Progenitor cell of endocrine pancreas (in vitro differentiated cells): ENCODE measurements at regions not wholly inside any gene's neighbourhood (a gene's known extent, or its start where the extent isn't known, plus 50 kb on each side); places are given as distances from the start of the nearest gene placed in this dataset.

Experiments used
- DNase-seq: peaks from one replicate; pipeline ENCODE4 v3.0.0; 2021; ENCODE audit warnings: low spot score; ENCODE audit not compliant: unreplicated experiment
- H3K27ac Mint-ChIP-seq: 2 replicates; pipeline ENCODE4 v1.8.0; 2021; ENCODE audit warnings: mild to moderate bottlenecking, moderate library complexity, mixed read lengths
- H3K27me3 Mint-ChIP-seq: 2 replicates; pipeline ENCODE4 v1.8.0; 2021; ENCODE audit warnings: mixed read lengths
- H3K36me3 Mint-ChIP-seq: 2 replicates; pipeline ENCODE4 v1.8.0; 2022; ENCODE audit warnings: mixed read lengths; ENCODE audit not compliant: insufficient read depth
- H3K4me1 Mint-ChIP-seq: 2 replicates; pipeline ENCODE4 v1.8.0; 2021; ENCODE audit warnings: low read depth, mixed read lengths
- H3K4me3 Mint-ChIP-seq: 2 replicates; pipeline ENCODE4 v1.8.0; 2021; ENCODE audit warnings: low read depth, mild to moderate bottlenecking, moderate library complexity, mixed read lengths
- H3K9me3 Mint-ChIP-seq: 2 replicates; pipeline ENCODE4 v1.8.0; 2021; ENCODE audit warnings: low read depth, mixed read lengths
- TF ChIP-seq, protein P1 (sequence below): fragments of 200-600 bp; sonication (generic); IDR thresholded peaks from one replicate; pipeline ENCODE4 v1.5.0; 2021; ENCODE audit warnings: antibody characterized with exemption, mild to moderate bottlenecking; ENCODE audit not compliant: unreplicated experiment

DNA sequence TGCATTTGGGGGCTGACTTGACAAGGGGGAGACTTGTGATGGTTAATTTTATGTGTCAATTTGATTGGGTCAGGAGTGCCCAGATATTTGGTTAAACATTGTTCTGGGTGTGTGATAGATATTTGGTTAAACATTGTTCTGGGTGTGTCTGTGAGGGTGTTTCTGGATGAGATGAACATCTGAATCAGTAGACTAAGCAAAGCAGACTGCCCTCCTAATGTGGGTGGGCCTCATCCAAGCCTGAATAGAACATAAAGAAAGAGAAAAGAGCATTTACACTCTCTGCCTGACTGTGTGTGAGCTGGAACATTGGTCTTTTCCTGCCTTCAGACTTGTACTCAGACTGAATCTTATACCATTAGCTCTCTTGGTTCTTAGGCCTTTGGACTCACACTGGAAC, 113.5 kb downstream of the ODF2L start:
- H3K27ac Mint-ChIP-seq = no peak overlapping the region
- H3K36me3 Mint-ChIP-seq = no peaks in the 10 kb centered on the region
- peaks cover 1% of the 10 kb centered on the region for H3K4me1 Mint-ChIP-seq
- no peak for DNase-seq
- H3K9me3 Mint-ChIP-seq = peaks cover 3% of the 10 kb centered on the region
- no peak overlapping the region for H3K4me3 Mint-ChIP-seq
- no peaks in the 10 kb centered on the region for H3K27me3 Mint-ChIP-seq
- TF ChIP-seq, protein P1, sequence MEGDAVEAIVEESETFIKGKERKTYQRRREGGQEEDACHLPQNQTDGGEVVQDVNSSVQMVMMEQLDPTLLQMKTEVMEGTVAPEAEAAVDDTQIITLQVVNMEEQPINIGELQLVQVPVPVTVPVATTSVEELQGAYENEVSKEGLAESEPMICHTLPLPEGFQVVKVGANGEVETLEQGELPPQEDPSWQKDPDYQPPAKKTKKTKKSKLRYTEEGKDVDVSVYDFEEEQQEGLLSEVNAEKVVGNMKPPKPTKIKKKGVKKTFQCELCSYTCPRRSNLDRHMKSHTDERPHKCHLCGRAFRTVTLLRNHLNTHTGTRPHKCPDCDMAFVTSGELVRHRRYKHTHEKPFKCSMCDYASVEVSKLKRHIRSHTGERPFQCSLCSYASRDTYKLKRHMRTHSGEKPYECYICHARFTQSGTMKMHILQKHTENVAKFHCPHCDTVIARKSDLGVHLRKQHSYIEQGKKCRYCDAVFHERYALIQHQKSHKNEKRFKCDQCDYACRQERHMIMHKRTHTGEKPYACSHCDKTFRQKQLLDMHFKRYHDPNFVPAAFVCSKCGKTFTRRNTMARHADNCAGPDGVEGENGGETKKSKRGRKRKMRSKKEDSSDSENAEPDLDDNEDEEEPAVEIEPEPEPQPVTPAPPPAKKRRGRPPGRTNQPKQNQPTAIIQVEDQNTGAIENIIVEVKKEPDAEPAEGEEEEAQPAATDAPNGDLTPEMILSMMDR = no peak

DNA sequence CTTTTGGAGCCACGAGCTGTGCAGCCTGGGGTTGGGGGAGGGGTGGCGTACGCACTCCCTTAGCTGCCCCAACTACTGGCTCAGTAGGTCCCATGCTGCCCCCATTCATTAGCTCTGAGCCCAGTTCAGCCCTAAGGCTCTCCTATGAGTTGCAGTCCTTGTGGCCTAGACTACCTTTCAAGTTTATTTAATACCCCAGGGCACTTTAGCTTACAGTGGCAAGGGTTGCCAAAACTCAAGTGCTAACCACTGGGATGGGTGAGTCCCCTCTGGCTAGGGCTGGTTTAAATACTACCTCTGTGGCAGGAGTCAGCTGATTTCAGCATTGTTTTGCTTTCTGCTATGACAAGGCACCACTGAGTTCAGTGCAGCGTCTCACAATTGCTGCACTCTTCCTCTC, 118.2 kb downstream of the ODF2L start:
- Mint-ChIP-seq H3K27me3 (no peaks in the 10 kb centered on the region), H3K9me3 (no peaks in the 10 kb centered on the region), H3K4me3 (no peak overlapping the region), H3K27ac (no peak overlapping the region), H3K4me1 (peaks cover 1% of the 10 kb centered on the region), H3K36me3 (no peaks in the 10 kb centered on the region)
- DNase-seq = no peak
- TF ChIP-seq, protein P1 = no peak

DNA sequence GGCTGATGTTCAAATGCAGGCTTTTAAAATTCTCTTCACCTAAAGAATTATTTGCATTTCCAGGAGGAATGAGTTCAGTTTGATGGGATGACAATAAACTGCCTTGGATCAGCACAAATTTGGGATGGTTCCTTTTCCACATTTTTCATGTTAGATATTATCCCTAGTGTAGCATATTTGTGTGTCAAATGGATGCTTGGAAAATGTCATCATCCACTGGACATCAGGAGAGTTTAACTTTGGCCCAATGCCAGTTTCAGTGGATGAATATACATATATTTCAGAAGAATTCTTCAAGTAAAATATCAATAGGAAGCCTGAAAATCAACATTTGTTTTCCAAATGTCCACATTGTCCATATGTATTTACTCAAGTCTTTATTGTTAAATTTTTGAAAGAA, 116.5 kb upstream of the COL24A1 start:
- H3K4me1 Mint-ChIP-seq = no peaks in the 10 kb centered on the region
- H3K27ac Mint-ChIP-seq = no peak overlapping the region
- no peaks in the 10 kb centered on the region for H3K36me3 Mint-ChIP-seq
- H3K27me3 Mint-ChIP-seq = no peaks in the 10 kb centered on the region
- DNase-seq = no peak
- TF ChIP-seq, protein P1 = no peak
- H3K4me3 Mint-ChIP-seq = no peak overlapping the region
- no peaks in the 10 kb centered on the region for H3K9me3 Mint-ChIP-seq

DNA sequence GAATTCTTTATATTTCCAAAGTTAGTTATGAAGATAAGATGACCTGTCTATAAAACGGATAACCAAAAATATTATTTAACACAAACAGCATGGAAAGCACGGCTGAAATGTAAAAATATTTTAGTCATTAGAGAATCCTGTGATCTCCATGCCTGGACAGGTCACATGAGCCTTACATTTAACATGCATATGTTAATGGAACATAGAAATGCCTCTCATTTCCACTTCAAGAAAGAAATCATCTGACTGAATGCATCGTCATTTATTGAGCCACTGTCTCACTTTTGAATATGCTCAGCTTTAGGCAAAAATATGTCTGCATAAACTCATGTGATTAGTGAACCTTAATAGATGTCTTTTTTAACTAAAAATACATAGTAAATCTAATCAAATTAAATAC, 115.5 kb upstream of the COL24A1 start:
- H3K9me3 Mint-ChIP-seq = no peaks in the 10 kb centered on the region
- no peak overlapping the region for H3K4me3 Mint-ChIP-seq
- H3K27me3 Mint-ChIP-seq = no peaks in the 10 kb centered on the region
- H3K4me1 Mint-ChIP-seq = no peaks in the 10 kb centered on the region
- TF ChIP-seq, protein P1 = no peak
- no peak for DNase-seq
- H3K36me3 Mint-ChIP-seq = no peaks in the 10 kb centered on the region
- H3K27ac Mint-ChIP-seq = no peak overlapping the region

DNA sequence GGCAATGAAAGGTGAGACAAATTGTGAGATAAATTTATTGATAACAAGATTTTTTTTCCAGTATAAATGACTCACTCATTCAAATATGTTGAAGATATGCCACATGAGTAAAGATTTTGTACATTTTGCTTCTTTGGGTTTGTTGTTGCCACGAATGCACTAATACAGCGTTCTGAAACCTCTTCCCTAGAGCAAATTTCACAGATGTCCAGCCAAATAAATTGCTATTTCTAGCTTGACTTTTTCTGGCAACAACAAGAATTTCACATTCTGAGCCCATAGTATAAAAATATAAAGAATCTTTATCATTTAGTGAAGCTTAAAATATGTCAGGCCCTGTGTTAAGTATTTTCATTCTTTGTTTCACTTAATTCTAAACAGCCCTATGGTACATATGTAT, 114.5 kb upstream of the COL24A1 start:
- H3K27me3 Mint-ChIP-seq = no peaks in the 10 kb centered on the region

More for the DNA sequence above, 114.5 kb upstream of the COL24A1 start:
- H3K27ac Mint-ChIP-seq = no peak overlapping the region
- TF ChIP-seq, protein P1 = no peak
- no peak for DNase-seq
- H3K9me3 Mint-ChIP-seq = no peaks in the 10 kb centered on the region
- H3K36me3 Mint-ChIP-seq = no peaks in the 10 kb centered on the region
- H3K4me3 Mint-ChIP-seq = no peak overlapping the region
- H3K4me1 Mint-ChIP-seq = no peaks in the 10 kb centered on the region
